ENCODE measurements at regions not wholly inside any gene's neighbourhood (a gene's known extent, or its start where the extent isn't known, plus 50 kb on each side); places are given as distances from the start of the nearest gene placed in this dataset.

- TF ChIP-seq POLR2A (IDR thresholded peaks at IDR 0.05) (no peak), EP300 (IDR thresholded peaks at IDR 0.05) (no peak), POLR2AphosphoS5 (IDR thresholded peaks at IDR 0.05) (no peak)
- TF ChIP-seq, protein P1, sequence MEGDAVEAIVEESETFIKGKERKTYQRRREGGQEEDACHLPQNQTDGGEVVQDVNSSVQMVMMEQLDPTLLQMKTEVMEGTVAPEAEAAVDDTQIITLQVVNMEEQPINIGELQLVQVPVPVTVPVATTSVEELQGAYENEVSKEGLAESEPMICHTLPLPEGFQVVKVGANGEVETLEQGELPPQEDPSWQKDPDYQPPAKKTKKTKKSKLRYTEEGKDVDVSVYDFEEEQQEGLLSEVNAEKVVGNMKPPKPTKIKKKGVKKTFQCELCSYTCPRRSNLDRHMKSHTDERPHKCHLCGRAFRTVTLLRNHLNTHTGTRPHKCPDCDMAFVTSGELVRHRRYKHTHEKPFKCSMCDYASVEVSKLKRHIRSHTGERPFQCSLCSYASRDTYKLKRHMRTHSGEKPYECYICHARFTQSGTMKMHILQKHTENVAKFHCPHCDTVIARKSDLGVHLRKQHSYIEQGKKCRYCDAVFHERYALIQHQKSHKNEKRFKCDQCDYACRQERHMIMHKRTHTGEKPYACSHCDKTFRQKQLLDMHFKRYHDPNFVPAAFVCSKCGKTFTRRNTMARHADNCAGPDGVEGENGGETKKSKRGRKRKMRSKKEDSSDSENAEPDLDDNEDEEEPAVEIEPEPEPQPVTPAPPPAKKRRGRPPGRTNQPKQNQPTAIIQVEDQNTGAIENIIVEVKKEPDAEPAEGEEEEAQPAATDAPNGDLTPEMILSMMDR (IDR thresholded peaks at IDR 0.05), result no peak
These were observed 80.9 kb downstream of the ZNF280B start for GRCh38 chr22:22427542-22428065.

Data from upper lobe of left lung (tissue), 4 donors.